ENCODE measurements at regions not wholly inside any gene's neighbourhood (a gene's known extent, or its start where the extent isn't known, plus 50 kb on each side); places are given as distances from the start of the nearest gene placed in this dataset.

- no peak for TF ChIP-seq CTCF (IDR thresholded peaks at IDR 0.05; ENCODE audit: insufficient read depth, low read length, poor library complexity, severe bottlenecking)
- Histone ChIP-seq H3K36me3 (ENCODE audit: control insufficient read depth, insufficient read depth, low read length) (no peaks in the 10 kb centered on the region), H3K27me3 (replicated peaks; ENCODE audit: control insufficient read depth, insufficient read depth, low read length) (no peaks in the 10 kb centered on the region), H3K4me3 (replicated peaks; ENCODE audit: low read depth, low read length) (no peak overlapping the region)
- DNase-seq (ENCODE audit: extremely low read depth, insufficient read length): peak; percentile 31
Measured at GRCh38 chr9:92173318-92173717, 58.1 kb upstream of the SPTLC1 start.

- no peaks in the 10 kb centered on the region for H3K36me3 ChIP-seq (ENCODE audit: control insufficient read depth, insufficient read depth, low read length)
- TF ChIP-seq CTCF (IDR thresholded peaks at IDR 0.05; ENCODE audit: insufficient read depth, low read length, poor library complexity, severe bottlenecking): no peak
- H3K27me3 ChIP-seq (replicated peaks; ENCODE audit: control insufficient read depth, insufficient read depth, low read length): no peaks in the 10 kb centered on the region
- DNase-seq (ENCODE audit: extremely low read depth, insufficient read length): no peak
- no peak overlapping the region for H3K4me3 ChIP-seq (replicated peaks; ENCODE audit: low read depth, low read length)
Measured at GRCh38 chr9:92171822-92172221, 56.6 kb upstream of the SPTLC1 start.

GRCh38 chr9:92171281-92171680 lies 56.1 kb upstream of the SPTLC1 start:
- no peak for TF ChIP-seq CTCF (IDR thresholded peaks at IDR 0.05; ENCODE audit: insufficient read depth, low read length, poor library complexity, severe bottlenecking)
- H3K36me3 ChIP-seq (ENCODE audit: control insufficient read depth, insufficient read depth, low read length): no peaks in the 10 kb centered on the region
- no peak for DNase-seq (ENCODE audit: extremely low read depth, insufficient read length)
- no peaks in the 10 kb centered on the region for H3K27me3 ChIP-seq (replicated peaks; ENCODE audit: control insufficient read depth, insufficient read depth, low read length)
- no peak overlapping the region for H3K4me3 ChIP-seq (replicated peaks; ENCODE audit: low read depth, low read length)

GRCh38 chr9:92170848-92171247 lies 55.6 kb upstream of the SPTLC1 start:
- Histone ChIP-seq H3K4me3 (replicated peaks; ENCODE audit: low read depth, low read length) (no peak overlapping the region), H3K27me3 (replicated peaks; ENCODE audit: control insufficient read depth, insufficient read depth, low read length) (no peaks in the 10 kb centered on the region), H3K36me3 (ENCODE audit: control insufficient read depth, insufficient read depth, low read length) (no peaks in the 10 kb centered on the region)
- DNase-seq (ENCODE audit: extremely low read depth, insufficient read length): no peak
- no peak for TF ChIP-seq CTCF (IDR thresholded peaks at IDR 0.05; ENCODE audit: insufficient read depth, low read length, poor library complexity, severe bottlenecking)

- Histone ChIP-seq H3K4me3 (replicated peaks; ENCODE audit: low read depth, low read length) (no peak overlapping the region), H3K27me3 (replicated peaks; ENCODE audit: control insufficient read depth, insufficient read depth, low read length) (no peaks in the 10 kb centered on the region), H3K36me3 (ENCODE audit: control insufficient read depth, insufficient read depth, low read length) (no peaks in the 10 kb centered on the region)
- DNase-seq (ENCODE audit: extremely low read depth, insufficient read length): peak; percentile 46
- no peak for TF ChIP-seq CTCF (IDR thresholded peaks at IDR 0.05; ENCODE audit: insufficient read depth, low read length, poor library complexity, severe bottlenecking)
Measured at GRCh38 chr9:92165484-92165883, 50.3 kb upstream of the SPTLC1 start.

Measured in GM06990 (cell line).